GM23338 (cell line): ENCODE measurements at regions not wholly inside any gene's neighbourhood (a gene's known extent, or its start where the extent isn't known, plus 50 kb on each side); places are given as distances from the start of the nearest gene placed in this dataset.

Experiments
- ATAC-seq: fragments of 200-7000 bp; cut with Tn5 transposase; 3 replicates; pipeline ENCODE4 v1.9.1; 2020
- DNase-seq: peaks from one replicate; pipeline ENCODE4 v3.0.0-alpha.2; 2015; ENCODE audit warnings: low spot score
- H2AFZ ChIP-seq: fragments of 200-600 bp; sonication (generic); 2 replicates; pipeline ENCODE4 v1.8.0; 2016; ENCODE audit warnings: antibody characterized with exemption, mild to moderate bottlenecking, moderate library complexity
- H3F3A ChIP-seq: fragments of 200-600 bp; sonication (generic); replicated peaks from 2 replicates; pipeline ENCODE4 v1.8.0; 2017; ENCODE audit warnings: antibody characterized with exemption, mixed run types, low read depth
- H3K27ac ChIP-seq: fragments of 200-600 bp; sonication (generic); 2 replicates; pipeline ENCODE4 v1.6.1; 2016; ENCODE audit warnings: low read depth
- H3K27me3 ChIP-seq: fragments of 200-600 bp; sonication (generic); 2 replicates; pipeline ENCODE4 v1.8.0; 2016; ENCODE audit warnings: mild to moderate bottlenecking, mixed run types, moderate library complexity; ENCODE audit not compliant: insufficient read depth
- H3K36me3 ChIP-seq: fragments of 200-600 bp; sonication (generic); 2 replicates; pipeline ENCODE4 v1.8.0; 2016; ENCODE audit warnings: mild to moderate bottlenecking; ENCODE audit not compliant: insufficient read depth
- H3K4me1 ChIP-seq: fragments of 200-600 bp; sonication (generic); 2 replicates; pipeline ENCODE4 v1.8.0; 2016; ENCODE audit warnings: mild to moderate bottlenecking, moderate library complexity; ENCODE audit not compliant: insufficient read depth
- H3K4me2 ChIP-seq: fragments of 200-600 bp; sonication (generic); 2 replicates; pipeline ENCODE4 v1.7.1; 2017; ENCODE audit warnings: mixed run types
- H3K4me3 ChIP-seq: fragments of 200-600 bp; sonication (generic); 2 replicates; pipeline ENCODE4 v1.6.1; 2016; ENCODE audit warnings: mixed run types
- H3K79me2 ChIP-seq: fragments of 200-600 bp; sonication (generic); replicated peaks from 2 replicates; pipeline ENCODE4 v1.8.0; 2017; ENCODE audit warnings: mild to moderate bottlenecking; ENCODE audit not compliant: insufficient read depth
- H3K9me2 ChIP-seq: fragments of 200-600 bp; sonication (generic); 2 replicates; pipeline ENCODE4 v1.8.0; 2017; ENCODE audit not compliant: insufficient read depth
- H4K20me1 ChIP-seq: fragments of 200-600 bp; sonication (generic); replicated peaks from 2 replicates; pipeline ENCODE4 v1.8.0; 2017; ENCODE audit warnings: mild to moderate bottlenecking; ENCODE audit not compliant: insufficient read depth
- H3K27ac Mint-ChIP-seq: 2 replicates; pipeline ENCODE4 v1.8.0; 2020; ENCODE audit warnings: inconsistent platforms, mild to moderate bottlenecking, moderate library complexity, mixed read lengths
- H3K27me3 Mint-ChIP-seq: 3 replicates; pipeline ENCODE4 v1.8.0; 2022; ENCODE audit warnings: low read depth, mild to moderate bottlenecking, moderate library complexity, mixed read lengths, inconsistent platforms; ENCODE audit not compliant: insufficient read depth, poor library complexity
- H3K36me3 Mint-ChIP-seq: 3 replicates; pipeline ENCODE4 v1.8.0; 2021; ENCODE audit warnings: low read depth, mild to moderate bottlenecking, inconsistent platforms, moderate library complexity, mixed read lengths
- H3K4me1 Mint-ChIP-seq: 3 replicates; pipeline ENCODE4 v1.8.0; 2020; ENCODE audit warnings: mild to moderate bottlenecking, inconsistent platforms, mixed read lengths
- H3K4me3 Mint-ChIP-seq: 3 replicates; pipeline ENCODE4 v1.8.0; 2021; ENCODE audit warnings: moderate library complexity, mild to moderate bottlenecking, inconsistent platforms, mixed read lengths
- H3K9me3 Mint-ChIP-seq: 3 replicates; pipeline ENCODE4 v1.8.0; 2020; ENCODE audit warnings: moderate library complexity, mild to moderate bottlenecking, inconsistent platforms, mixed read lengths
- CREB1 ChIP-seq: fragments of 250-450 bp; sonication (Bioruptor Pico); IDR thresholded peaks from 2 replicates; pipeline ENCODE4 v1.5.0; 2020; ENCODE audit warnings: low read depth, mild to moderate bottlenecking, moderate library complexity
- EZH2 ChIP-seq: fragments of 200-600 bp; sonication (generic); IDR thresholded peaks from one replicate; pipeline ENCODE4 v1.8.0; 2017; ENCODE audit warnings: antibody characterized with exemption, mild to moderate bottlenecking, low read depth; ENCODE audit not compliant: unreplicated experiment
- EZH2phosphoT487 ChIP-seq: fragments of 200-600 bp; sonication (generic); IDR thresholded peaks from one replicate; pipeline ENCODE4 v1.8.1; 2018; ENCODE audit warnings: antibody characterized with exemption; ENCODE audit not compliant: unreplicated experiment
- JUNB ChIP-seq: IDR thresholded peaks from one replicate; pipeline ENCODE4 v1.6.1; 2016; ENCODE audit warnings: antibody characterized with exemption; ENCODE audit not compliant: unreplicated experiment
- NANOG ChIP-seq: IDR thresholded peaks from 2 replicates; pipeline ENCODE4 v1.6.1; 2016; ENCODE audit warnings: antibody characterized with exemption, borderline replicate concordance
- POLR2AphosphoS5 ChIP-seq: IDR thresholded peaks from 2 replicates; pipeline ENCODE4 v1.6.1; 2016; ENCODE audit warnings: antibody characterized with exemption, low read depth
- STAT1 ChIP-seq: IDR thresholded peaks from one replicate; pipeline ENCODE4 v1.6.1; 2016; ENCODE audit warnings: antibody characterized with exemption; ENCODE audit not compliant: unreplicated experiment
- ZNF114 ChIP-seq: fragments of 250-450 bp; sonication (Bioruptor Pico); IDR thresholded peaks from 2 replicates; pipeline ENCODE4 v1.5.0; 2020; ENCODE audit warnings: mild to moderate bottlenecking, moderate library complexity
- ZNF331 ChIP-seq: fragments of 250-450 bp; sonication (Bioruptor Pico); IDR thresholded peaks from 2 replicates; pipeline ENCODE4 v1.5.0; 2020; ENCODE audit warnings: low read depth, mild to moderate bottlenecking, moderate library complexity
- TF ChIP-seq, protein P1 (sequence below): IDR thresholded peaks from one replicate; pipeline ENCODE4 v1.6.1; 2018; ENCODE audit warnings: antibody characterized with exemption; ENCODE audit not compliant: unreplicated experiment
- TF ChIP-seq, protein P2 (sequence below): IDR thresholded peaks from 2 replicates; pipeline ENCODE4 v1.6.1; 2016; ENCODE audit warnings: antibody characterized with exemption
- TF ChIP-seq, protein P3 (sequence below), 2 experiments: fragments of 200-600 bp in 1 of 2; sonication (generic) in 1 of 2; conservative IDR thresholded peaks; 2 replicates each; pipeline versions ENCODE4 v1.5.1 to v1.6.1; 2016 to 2017; ENCODE audit warnings: antibody characterized with exemption in 2 of 2, low read depth in 2 of 2, mild to moderate bottlenecking in 2 of 2, moderate library complexity in 1 of 2

GRCh38 chr3:73236867-73237266, 175.4 kb downstream of the EBLN2 start (continued):
- TF ChIP-seq, protein P1, sequence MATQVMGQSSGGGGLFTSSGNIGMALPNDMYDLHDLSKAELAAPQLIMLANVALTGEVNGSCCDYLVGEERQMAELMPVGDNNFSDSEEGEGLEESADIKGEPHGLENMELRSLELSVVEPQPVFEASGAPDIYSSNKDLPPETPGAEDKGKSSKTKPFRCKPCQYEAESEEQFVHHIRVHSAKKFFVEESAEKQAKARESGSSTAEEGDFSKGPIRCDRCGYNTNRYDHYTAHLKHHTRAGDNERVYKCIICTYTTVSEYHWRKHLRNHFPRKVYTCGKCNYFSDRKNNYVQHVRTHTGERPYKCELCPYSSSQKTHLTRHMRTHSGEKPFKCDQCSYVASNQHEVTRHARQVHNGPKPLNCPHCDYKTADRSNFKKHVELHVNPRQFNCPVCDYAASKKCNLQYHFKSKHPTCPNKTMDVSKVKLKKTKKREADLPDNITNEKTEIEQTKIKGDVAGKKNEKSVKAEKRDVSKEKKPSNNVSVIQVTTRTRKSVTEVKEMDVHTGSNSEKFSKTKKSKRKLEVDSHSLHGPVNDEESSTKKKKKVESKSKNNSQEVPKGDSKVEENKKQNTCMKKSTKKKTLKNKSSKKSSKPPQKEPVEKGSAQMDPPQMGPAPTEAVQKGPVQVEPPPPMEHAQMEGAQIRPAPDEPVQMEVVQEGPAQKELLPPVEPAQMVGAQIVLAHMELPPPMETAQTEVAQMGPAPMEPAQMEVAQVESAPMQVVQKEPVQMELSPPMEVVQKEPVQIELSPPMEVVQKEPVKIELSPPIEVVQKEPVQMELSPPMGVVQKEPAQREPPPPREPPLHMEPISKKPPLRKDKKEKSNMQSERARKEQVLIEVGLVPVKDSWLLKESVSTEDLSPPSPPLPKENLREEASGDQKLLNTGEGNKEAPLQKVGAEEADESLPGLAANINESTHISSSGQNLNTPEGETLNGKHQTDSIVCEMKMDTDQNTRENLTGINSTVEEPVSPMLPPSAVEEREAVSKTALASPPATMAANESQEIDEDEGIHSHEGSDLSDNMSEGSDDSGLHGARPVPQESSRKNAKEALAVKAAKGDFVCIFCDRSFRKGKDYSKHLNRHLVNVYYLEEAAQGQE, result no peak
- TF ChIP-seq, protein P2, sequence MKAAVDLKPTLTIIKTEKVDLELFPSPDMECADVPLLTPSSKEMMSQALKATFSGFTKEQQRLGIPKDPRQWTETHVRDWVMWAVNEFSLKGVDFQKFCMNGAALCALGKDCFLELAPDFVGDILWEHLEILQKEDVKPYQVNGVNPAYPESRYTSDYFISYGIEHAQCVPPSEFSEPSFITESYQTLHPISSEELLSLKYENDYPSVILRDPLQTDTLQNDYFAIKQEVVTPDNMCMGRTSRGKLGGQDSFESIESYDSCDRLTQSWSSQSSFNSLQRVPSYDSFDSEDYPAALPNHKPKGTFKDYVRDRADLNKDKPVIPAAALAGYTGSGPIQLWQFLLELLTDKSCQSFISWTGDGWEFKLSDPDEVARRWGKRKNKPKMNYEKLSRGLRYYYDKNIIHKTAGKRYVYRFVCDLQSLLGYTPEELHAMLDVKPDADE, result no peak
- TF ChIP-seq EZH2, result no peak

DNA sequence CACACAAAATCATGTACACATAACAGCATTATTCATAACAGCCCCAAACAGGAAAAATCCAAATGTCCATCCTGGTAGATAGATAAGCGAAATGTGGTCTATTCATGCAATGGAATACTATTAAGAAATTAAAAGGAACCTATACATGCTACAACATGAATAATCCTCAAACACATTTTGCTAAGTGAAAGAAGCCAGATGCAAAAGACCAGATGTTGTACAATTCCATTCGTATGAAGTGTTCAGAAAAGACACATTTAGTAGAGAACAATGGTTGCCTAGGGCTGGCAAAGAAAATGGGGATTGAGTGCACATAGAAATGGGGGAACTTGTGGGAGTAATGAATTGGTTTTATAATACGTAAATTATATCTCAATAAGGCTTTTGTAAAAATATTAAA, 182.3 kb downstream of the EBLN2 start:
- Histone ChIP-seq H3K9me2 (no peaks in the 10 kb centered on the region), H3K4me2 (no peak overlapping the region), H3F3A (no peaks in the 10 kb centered on the region), H2AFZ (no peak overlapping the region), H3K4me3 (no peak overlapping the region), H3K27ac (no peak overlapping the region), H3K27me3 (no peaks in the 10 kb centered on the region), H3K4me1 (no peaks in the 10 kb centered on the region), H4K20me1 (no peaks in the 10 kb centered on the region), H3K36me3 (no peaks in the 10 kb centered on the region; the same call in 1 of the 2 replicates), H3K79me2 (no peaks in the 10 kb centered on the region)
- no peaks in the 10 kb centered on the region for H3K9me3 Mint-ChIP-seq
- H3K4me3 Mint-ChIP-seq, result no peak overlapping the region
- H3K36me3 Mint-ChIP-seq, result no peaks in the 10 kb centered on the region
- H3K27me3 Mint-ChIP-seq, result peaks cover 2% of the 10 kb centered on the region
- H3K27ac Mint-ChIP-seq, result no peak overlapping the region
- H3K4me1 Mint-ChIP-seq, result no peaks in the 10 kb centered on the region
- DNase-seq, result no peak
- ATAC-seq, result no peak
- TF ChIP-seq JUNB (no peak), EZH2 (no peak), ZNF331 (no peak), STAT1 (no peak), NANOG (no peak), POLR2AphosphoS5 (no peak), ZNF114 (CRISPR knock-in tag) (no peak), EZH2phosphoT487 (no peak), CREB1 (CRISPR knock-in tag) (no peak)
- TF ChIP-seq, protein P3, sequence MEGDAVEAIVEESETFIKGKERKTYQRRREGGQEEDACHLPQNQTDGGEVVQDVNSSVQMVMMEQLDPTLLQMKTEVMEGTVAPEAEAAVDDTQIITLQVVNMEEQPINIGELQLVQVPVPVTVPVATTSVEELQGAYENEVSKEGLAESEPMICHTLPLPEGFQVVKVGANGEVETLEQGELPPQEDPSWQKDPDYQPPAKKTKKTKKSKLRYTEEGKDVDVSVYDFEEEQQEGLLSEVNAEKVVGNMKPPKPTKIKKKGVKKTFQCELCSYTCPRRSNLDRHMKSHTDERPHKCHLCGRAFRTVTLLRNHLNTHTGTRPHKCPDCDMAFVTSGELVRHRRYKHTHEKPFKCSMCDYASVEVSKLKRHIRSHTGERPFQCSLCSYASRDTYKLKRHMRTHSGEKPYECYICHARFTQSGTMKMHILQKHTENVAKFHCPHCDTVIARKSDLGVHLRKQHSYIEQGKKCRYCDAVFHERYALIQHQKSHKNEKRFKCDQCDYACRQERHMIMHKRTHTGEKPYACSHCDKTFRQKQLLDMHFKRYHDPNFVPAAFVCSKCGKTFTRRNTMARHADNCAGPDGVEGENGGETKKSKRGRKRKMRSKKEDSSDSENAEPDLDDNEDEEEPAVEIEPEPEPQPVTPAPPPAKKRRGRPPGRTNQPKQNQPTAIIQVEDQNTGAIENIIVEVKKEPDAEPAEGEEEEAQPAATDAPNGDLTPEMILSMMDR (conservative IDR thresholded peaks at IDR 0.05; ENCODE audit: low read depth in 2 of 2), result no peak
- TF ChIP-seq, protein P2, result no peak
- TF ChIP-seq, protein P1, result no peak
